Stomach smooth muscle (tissue), 2 donors: ENCODE measurements at regions not wholly inside any gene's neighbourhood (a gene's known extent, or its start where the extent isn't known, plus 50 kb on each side); places are given as distances from the start of the nearest gene placed in this dataset.
"Not testable (repeated sequence)": the region's sequence is repeated elsewhere in the genome, so short reads cannot be mapped to it uniquely, and the experiment has no call there.

Experiments
- H3K27ac ChIP-seq: one replicate; pipeline ENCODE4 v1.7.0; 2013; ENCODE audit warnings: mild to moderate bottlenecking, low read length, inconsistent platforms
- H3K27me3 ChIP-seq, 2 donors: one replicate each; pipeline ENCODE4 v1.7.0; 2013; ENCODE audit warnings: low read length in 2 of 2; ENCODE audit not compliant: insufficient read depth in 2 of 2, control insufficient read depth in 1 of 2
- H3K36me3 ChIP-seq, 2 donors: one replicate each; pipeline ENCODE4 v1.7.0; 2013; ENCODE audit warnings: low read length in 2 of 2; ENCODE audit not compliant: control insufficient read depth in 2 of 2, insufficient read depth in 2 of 2
- H3K4me1 ChIP-seq: one replicate; pipeline ENCODE4 v1.7.0; 2013; ENCODE audit warnings: low read length; ENCODE audit not compliant: control insufficient read depth, insufficient read depth
- H3K4me3 ChIP-seq, 2 donors: one replicate each; pipeline ENCODE4 v1.7.0; 2013; ENCODE audit warnings: low read length in 2 of 2
- H3K9ac ChIP-seq, 2 donors: one replicate each; pipeline ENCODE4 v1.7.0; 2013; ENCODE audit warnings: low read length in 2 of 2, mild to moderate bottlenecking in 1 of 2
- H3K9me3 ChIP-seq, 2 donors: one replicate each; pipeline ENCODE4 v1.7.0; 2013; ENCODE audit warnings: low read length in 2 of 2; ENCODE audit not compliant: control insufficient read depth in 2 of 2
- donor health status: healthy.
- donor health status: Pancreatic carcinoma.

DNA sequence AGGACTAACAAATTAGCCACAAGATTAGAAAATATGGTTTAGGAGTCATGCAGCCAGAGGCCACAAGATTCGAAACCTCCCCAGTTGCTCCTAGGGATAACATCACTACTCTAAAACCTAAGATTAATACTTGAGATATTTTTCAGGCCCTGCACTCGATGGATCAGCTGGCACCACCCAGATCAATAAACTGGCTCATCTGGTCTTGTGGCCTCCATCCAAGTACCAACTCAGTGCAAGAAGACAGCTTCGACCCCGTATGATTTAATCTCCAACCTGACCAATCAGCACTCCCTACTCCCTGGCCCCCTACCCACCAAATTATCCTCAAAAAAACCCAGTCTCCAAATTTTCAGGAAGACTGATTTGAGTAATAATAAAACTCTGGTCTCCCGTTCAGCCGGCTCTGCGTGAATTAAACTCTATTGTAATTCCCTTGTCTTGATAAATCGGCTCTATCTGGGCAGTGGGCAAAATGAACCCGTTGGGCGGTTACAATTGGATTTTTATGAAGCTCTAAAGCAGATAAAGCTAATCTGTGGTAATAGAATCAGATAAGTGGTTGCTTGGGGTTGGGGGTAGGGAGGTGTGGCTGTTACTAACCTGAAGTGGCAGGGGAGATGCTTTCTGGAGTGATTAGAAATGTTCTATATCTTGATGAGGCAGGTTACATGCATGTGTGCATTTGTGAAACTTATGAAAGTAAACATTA is 91.8 kb upstream of the ATXN3L start:
- Histone ChIP-seq H3K36me3 (no peaks in the 10 kb centered on the region), H3K9ac (no peak overlapping the region), H3K4me3 (no peak overlapping the region), H3K4me1 (no peaks in the 10 kb centered on the region), H3K9me3 (no peaks in the 10 kb centered on the region), H3K27ac (no peak overlapping the region), H3K27me3 (no peaks in the 10 kb centered on the region)

DNA sequence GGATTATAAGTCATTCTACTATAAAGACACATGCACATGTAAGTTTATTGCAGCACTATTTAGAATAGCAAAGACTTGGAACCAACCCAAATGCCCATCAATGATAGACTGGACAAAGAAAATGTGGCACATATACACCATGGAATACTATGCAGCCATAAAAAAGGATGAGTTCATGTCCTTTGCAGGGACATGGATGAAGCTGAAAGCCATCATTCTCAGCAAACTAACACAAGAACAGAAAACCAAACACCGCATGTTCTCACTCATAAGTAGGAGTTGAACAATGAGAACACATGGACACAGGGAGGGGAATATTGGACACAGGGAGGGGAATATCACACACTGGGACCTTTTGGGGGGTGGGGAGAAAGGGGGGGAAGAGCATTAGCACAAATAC is 88.7 kb upstream of the ATXN3L start:
- H3K4me1 ChIP-seq, H3K9ac ChIP-seq, H3K27me3 ChIP-seq, H3K9me3 ChIP-seq, H3K36me3 ChIP-seq, H3K4me3 ChIP-seq, H3K27ac ChIP-seq: not testable (repeated sequence)

DNA sequence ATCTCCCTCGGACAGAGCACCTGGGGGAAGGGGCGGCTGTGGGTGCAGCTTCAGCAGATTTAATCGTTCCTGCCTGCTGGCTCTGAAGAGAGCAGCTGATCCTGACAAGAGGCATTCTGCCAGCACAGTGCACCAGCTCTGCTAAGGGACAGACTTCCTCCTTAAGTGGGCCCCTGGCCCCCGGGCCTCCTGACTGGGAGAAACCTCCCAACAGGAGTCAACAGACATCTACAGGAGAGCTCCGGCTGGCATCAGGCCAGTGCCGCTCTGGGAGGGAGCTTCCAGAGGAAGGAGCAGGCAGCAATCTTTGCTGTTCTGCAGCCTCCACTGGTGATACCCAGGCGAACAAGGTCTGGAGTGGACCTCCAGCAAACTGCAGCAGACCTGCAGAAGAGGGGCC is 84.9 kb upstream of the ATXN3L start:
- H3K36me3 ChIP-seq, H3K27me3 ChIP-seq, H3K9ac ChIP-seq, H3K9me3 ChIP-seq, H3K4me3 ChIP-seq, H3K27ac ChIP-seq, H3K4me1 ChIP-seq: not testable (repeated sequence)

DNA sequence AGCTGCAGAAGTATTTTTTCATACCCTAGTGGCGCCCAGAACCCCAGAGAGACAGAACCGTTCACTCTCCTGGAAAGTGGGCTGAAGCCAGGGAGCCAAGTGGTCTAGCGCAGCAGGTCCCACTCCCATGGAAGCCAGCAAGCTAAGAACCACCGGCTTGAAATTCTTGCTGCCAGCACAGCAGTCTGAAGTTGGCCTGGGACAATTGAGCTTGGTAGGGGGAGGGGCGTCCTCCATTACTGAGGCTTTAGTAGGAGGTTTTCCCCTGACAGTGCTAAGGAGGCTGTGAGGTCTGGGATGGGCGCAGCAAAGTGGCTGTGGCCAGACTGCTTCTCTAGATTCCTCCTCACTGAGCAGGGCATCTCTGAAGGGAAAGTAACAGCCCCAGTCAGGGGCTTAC is 84.5 kb upstream of the ATXN3L start:
- H3K4me3 ChIP-seq: no peak overlapping the region
- no peak overlapping the region for H3K9ac ChIP-seq
- no peaks in the 10 kb centered on the region for H3K36me3 ChIP-seq
- no peaks in the 10 kb centered on the region for H3K4me1 ChIP-seq
- no peaks in the 10 kb centered on the region for H3K9me3 ChIP-seq
- H3K27me3 ChIP-seq: no peaks in the 10 kb centered on the region
- H3K27ac ChIP-seq: no peak overlapping the region

DNA sequence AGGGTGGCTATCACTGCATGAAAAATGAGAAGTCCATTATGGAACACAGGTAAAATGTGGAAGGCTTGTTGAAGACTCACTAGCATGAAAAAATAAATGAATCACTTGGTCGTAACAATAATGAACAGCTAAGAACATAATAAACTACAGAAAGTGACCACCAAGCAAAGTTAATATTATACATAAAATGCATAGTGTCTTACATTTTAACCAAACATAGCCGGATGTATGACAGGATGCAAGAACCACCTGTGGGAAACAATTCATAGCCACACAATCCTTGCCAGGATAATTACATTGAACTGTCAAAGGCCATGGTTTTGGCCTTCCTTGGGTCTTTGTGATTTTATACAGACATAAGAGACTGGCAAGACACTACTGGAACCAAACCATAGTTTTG is 81.9 kb upstream of the ATXN3L start:
- Histone ChIP-seq H3K4me3 (no peak overlapping the region), H3K4me1 (peaks cover 6% of the 10 kb centered on the region), H3K27ac (no peak overlapping the region), H3K36me3 (no peaks in the 10 kb centered on the region), H3K9ac (no peak overlapping the region), H3K9me3 (no peaks in the 10 kb centered on the region), H3K27me3 (no peaks in the 10 kb centered on the region)

DNA sequence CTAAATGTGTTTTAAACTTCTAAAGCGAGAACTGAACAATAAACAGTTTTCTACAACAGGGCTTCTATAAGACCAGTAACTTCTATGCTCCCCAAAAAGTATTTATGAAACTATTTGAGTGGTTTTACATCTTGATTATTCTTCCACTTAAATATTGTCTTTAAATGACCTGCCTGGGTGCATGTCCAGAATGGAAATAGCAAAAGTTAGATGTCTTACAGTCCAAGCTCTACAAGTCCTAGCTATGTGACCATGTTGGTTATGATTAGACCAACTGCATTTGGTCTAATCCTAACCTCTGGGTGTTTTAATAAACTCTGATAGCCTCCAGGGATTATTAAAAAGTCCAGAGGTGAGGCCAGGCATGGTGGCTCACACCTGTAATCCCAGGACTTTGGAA is 79.0 kb upstream of the ATXN3L start:
- Histone ChIP-seq H3K36me3 (no peaks in the 10 kb centered on the region), H3K27ac (no peak overlapping the region), H3K9me3 (no peaks in the 10 kb centered on the region), H3K9ac (no peak overlapping the region), H3K27me3 (no peaks in the 10 kb centered on the region), H3K4me1 (peaks cover 6% of the 10 kb centered on the region), H3K4me3 (no peak overlapping the region)

DNA sequence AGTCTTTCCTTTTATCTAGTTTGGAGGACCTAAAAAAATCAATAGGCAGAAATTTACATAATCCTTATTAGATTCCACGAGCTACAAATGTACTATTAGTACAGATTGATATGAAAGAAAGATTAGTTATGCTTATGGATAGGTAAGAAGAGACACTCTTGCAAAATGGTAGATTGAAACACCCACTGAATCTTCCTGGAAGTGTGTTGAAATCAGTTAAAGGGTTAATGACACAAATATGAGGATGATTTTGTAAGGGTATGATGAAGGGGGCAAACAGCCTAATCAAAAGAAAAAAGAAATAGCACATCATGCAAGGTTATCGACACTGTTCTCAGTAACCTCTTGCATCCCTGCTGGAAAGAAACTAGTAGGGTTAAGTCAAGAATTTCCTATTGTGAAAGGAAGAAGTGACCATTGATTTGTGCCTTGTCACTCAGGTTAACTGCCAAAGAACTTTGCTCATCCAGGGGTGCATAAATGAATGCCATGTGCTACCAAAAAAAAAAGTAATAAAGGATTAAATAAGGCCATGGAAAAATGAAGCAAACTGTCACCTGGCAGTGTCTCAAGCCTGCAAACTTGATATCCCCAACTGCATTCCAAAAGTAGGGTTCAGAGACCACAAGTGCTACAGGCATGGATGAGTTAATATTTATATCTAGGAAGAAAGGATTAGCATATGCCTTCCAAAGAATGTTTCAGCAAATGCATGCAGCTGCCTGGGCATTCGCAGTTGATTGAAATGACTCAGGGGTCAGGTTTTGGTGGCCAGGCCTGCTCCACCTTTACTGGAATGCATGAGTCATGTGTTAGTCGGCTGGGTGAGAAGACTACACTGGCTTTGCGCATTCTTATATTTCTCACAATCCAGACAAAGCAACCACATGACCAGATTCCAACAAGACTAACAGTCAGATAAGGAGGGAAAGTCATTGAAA is 78.3 kb upstream of the ATXN3L start:
- H3K27me3 ChIP-seq: no peaks in the 10 kb centered on the region
- H3K4me1 ChIP-seq: peaks cover 6% of the 10 kb centered on the region
- no peak overlapping the region for H3K9ac ChIP-seq
- H3K4me3 ChIP-seq: no peak overlapping the region
- H3K9me3 ChIP-seq: no peaks in the 10 kb centered on the region
- no peaks in the 10 kb centered on the region for H3K36me3 ChIP-seq
- H3K27ac ChIP-seq: no peak overlapping the region

DNA sequence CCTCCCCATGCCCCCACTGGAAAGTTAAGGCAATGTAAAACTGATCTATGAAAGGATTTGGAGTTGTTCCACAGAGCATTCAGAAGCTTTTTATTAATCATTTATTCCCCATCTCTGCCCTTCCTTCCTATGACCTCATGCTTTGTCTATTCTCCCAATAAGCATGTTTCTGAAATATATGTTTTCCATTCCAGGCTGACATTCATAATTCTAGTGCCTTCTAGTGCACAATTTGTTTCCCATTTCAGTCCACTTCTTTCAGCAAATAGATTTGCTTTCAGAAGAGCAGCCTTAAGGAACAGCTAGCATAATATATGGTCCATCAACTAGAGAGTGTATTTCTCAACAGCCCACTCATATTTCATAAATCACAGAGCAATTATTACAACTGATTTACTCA is 77.1 kb upstream of the ATXN3L start:
- no peaks in the 10 kb centered on the region for H3K27me3 ChIP-seq
- no peak overlapping the region for H3K27ac ChIP-seq
- no peak overlapping the region for H3K9ac ChIP-seq
- no peaks in the 10 kb centered on the region for H3K9me3 ChIP-seq
- H3K36me3 ChIP-seq: no peaks in the 10 kb centered on the region
- H3K4me1 ChIP-seq: peaks cover 6% of the 10 kb centered on the region
- no peak overlapping the region for H3K4me3 ChIP-seq

DNA sequence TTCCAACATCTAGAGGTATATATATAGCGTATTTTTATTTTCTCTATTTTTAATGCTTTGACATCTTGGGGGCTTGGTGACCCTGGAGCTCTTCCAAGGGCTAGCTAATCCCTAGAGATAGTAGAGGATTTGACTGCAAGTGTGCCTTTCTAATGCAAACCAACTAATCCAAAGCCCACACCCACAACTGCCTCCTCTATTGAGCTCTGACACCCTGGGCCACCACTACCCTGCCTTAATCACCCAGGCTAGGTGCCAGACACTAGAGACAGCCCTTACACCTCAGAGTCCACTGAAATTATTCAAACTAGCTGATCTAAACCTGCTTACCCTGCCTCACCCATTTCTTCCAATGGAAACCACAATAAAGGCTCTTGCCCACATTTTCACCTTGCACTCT is 69.6 kb upstream of the ATXN3L start:
- H3K9ac ChIP-seq: no peak overlapping the region
- H3K27ac ChIP-seq: no peak overlapping the region
- no peak overlapping the region for H3K4me3 ChIP-seq
- no peaks in the 10 kb centered on the region for H3K36me3 ChIP-seq
- H3K9me3 ChIP-seq: no peaks in the 10 kb centered on the region
- no peaks in the 10 kb centered on the region for H3K4me1 ChIP-seq
- no peaks in the 10 kb centered on the region for H3K27me3 ChIP-seq

DNA sequence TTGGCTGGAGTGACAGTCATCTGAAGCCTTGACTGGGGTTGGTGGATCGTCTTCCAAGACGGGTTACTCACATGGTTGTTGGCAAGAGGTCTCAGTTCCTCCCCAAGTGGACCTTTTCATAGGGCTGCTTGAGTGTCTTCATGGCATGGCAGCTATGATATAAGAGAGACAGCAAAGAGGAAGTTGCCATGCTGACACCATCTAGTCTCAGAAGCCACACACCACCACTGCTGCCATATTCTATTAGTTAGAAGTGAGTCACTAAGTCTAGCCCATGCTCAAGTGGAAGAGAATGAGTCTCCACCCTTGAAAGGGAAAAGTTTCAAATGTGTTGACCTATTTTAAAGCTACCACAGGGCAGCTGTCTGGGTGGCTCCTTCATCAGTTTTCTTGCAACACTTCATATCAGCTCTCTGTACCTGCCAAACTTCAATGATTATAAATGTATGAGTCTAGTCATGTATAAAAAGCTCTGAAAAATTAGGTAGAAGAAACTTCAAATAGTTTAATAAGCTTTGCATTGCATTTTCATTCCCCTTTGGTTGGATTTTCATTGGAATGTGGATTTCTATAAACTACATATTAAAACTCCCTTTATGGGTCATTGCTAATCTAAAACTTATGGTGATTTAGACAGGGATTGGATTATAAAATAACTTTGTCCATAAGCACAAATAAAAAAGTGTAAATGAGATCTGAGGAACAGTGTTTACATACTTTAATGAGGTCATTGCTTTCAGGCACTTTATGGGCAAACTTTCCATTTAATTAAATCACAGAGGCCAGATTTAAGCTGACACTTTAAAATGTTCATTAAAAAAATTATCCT is 68.0 kb upstream of the ATXN3L start:
- Histone ChIP-seq H3K36me3 (no peaks in the 10 kb centered on the region), H3K4me1 (no peaks in the 10 kb centered on the region), H3K27ac (no peak overlapping the region), H3K9ac (no peak overlapping the region), H3K9me3 (no peaks in the 10 kb centered on the region), H3K4me3 (no peak overlapping the region), H3K27me3 (no peaks in the 10 kb centered on the region)
